ENCODE measurements at regions not wholly inside any gene's neighbourhood (a gene's known extent, or its start where the extent isn't known, plus 50 kb on each side); places are given as distances from the start of the nearest gene placed in this dataset.

DNA sequence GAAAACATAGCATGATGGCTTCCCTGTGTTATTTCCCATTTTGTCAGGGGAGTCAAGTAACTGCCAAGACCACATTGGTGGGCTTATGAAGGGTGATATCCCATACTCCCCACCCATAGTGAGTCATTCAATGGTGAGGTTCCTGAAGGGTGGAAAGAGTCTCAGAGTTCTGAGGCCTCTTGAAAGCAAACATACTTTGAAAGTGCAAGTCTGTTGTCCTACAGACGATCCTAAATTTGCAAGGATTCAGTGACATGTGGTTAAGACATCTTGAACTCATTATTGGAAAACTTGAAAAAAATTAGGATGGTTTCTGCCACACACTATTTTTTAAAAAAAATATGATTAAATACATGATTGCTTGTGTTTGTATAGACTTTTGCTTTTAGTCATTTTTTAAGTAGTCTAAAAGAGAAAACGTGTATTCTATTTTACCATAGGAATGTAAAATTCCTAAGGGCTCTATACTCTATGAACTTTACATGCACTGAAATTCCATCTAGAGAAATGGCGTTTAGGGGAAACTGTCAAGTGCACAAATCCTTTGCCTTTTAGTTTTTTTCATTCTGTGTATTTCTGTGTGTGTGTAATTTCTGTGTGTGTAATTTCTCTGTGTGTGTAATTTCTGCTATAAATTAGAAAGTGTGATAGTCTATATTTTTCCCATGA, 225.5 kb upstream of the ADAMTS5 start:
- TF ChIP-seq EZH2 (IDR thresholded peaks at IDR 0.05): no peak
- TF ChIP-seq, protein P1, sequence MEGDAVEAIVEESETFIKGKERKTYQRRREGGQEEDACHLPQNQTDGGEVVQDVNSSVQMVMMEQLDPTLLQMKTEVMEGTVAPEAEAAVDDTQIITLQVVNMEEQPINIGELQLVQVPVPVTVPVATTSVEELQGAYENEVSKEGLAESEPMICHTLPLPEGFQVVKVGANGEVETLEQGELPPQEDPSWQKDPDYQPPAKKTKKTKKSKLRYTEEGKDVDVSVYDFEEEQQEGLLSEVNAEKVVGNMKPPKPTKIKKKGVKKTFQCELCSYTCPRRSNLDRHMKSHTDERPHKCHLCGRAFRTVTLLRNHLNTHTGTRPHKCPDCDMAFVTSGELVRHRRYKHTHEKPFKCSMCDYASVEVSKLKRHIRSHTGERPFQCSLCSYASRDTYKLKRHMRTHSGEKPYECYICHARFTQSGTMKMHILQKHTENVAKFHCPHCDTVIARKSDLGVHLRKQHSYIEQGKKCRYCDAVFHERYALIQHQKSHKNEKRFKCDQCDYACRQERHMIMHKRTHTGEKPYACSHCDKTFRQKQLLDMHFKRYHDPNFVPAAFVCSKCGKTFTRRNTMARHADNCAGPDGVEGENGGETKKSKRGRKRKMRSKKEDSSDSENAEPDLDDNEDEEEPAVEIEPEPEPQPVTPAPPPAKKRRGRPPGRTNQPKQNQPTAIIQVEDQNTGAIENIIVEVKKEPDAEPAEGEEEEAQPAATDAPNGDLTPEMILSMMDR (IDR thresholded peaks at IDR 0.05): no peak
- no peak for TF ChIP-seq EZH2phosphoT487 (IDR thresholded peaks at IDR 0.05)
- no peaks in the 10 kb centered on the region for H3K27me3 ChIP-seq
- Mint-ChIP-seq H3K4me3 (no peak overlapping the region), H3K27ac (no peak overlapping the region), H3K9me3 (peaks cover 2% of the 10 kb centered on the region), H3K36me3 (no peaks in the 10 kb centered on the region), H3K4me1 (no peaks in the 10 kb centered on the region), H3K27me3 (ENCODE audit: insufficient read depth, low read depth) (no peaks in the 10 kb centered on the region)
- no peak overlapping the region for H3K9ac ChIP-seq
- H3K9me3 ChIP-seq (ENCODE audit: low read depth): no peaks in the 10 kb centered on the region
- H4K20me1 ChIP-seq (ENCODE audit: low read depth): no peaks in the 10 kb centered on the region
- no peaks in the 10 kb centered on the region for H3K4me1 ChIP-seq
- no peak overlapping the region for H2AFZ ChIP-seq (replicated peaks)
- H3K4me3 ChIP-seq: no peak overlapping the region
- no peaks in the 10 kb centered on the region for H3K36me3 ChIP-seq
- no peaks in the 10 kb centered on the region for H3F3A ChIP-seq (ENCODE audit: low read depth)
- no peak overlapping the region for H3K4me2 ChIP-seq
- DNase-seq (ENCODE audit: low spot score): no peak
- H3K79me2 ChIP-seq (ENCODE audit: low read depth): no peaks in the 10 kb centered on the region
- H3K27ac ChIP-seq: no peak overlapping the region

DNA sequence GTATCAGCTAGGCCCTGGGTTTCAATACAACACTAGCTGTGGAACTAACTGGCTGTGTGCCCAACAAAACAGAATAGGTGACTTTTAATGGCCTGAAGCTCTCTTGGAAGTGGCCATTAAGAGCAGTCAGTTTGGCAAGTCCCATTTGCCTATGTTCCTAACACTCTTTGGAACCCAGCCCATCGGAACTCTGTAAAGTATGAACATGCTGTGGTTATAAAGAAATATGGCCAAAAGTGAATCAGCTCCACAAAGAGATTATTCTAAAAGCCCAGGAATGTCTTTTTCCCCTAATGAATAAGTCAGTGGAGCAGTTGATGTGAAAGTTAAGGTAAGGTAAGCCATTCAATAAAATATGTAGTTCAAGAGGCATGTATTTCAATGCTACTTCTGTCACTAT, 223.7 kb upstream of the ADAMTS5 start:
- Mint-ChIP-seq H3K4me1 (no peaks in the 10 kb centered on the region), H3K36me3 (no peaks in the 10 kb centered on the region), H3K9me3 (peaks cover 2% of the 10 kb centered on the region), H3K27ac (no peak overlapping the region), H3K27me3 (ENCODE audit: insufficient read depth, low read depth) (no peaks in the 10 kb centered on the region), H3K4me3 (no peak overlapping the region)
- Histone ChIP-seq H3F3A (ENCODE audit: low read depth) (no peaks in the 10 kb centered on the region), H3K27me3 (no peaks in the 10 kb centered on the region), H3K4me1 (no peaks in the 10 kb centered on the region), H4K20me1 (ENCODE audit: low read depth) (no peaks in the 10 kb centered on the region), H3K9me3 (ENCODE audit: low read depth) (no peaks in the 10 kb centered on the region), H3K36me3 (no peaks in the 10 kb centered on the region), H3K4me3 (no peak overlapping the region), H3K27ac (no peak overlapping the region), H3K79me2 (ENCODE audit: low read depth) (no peaks in the 10 kb centered on the region), H2AFZ (replicated peaks) (no peak overlapping the region), H3K4me2 (no peak overlapping the region), H3K9ac (no peak overlapping the region)
- DNase-seq (ENCODE audit: low spot score): no peak
- TF ChIP-seq, protein P1 (IDR thresholded peaks at IDR 0.05): no peak
- TF ChIP-seq EZH2 (IDR thresholded peaks at IDR 0.05) (no peak), EZH2phosphoT487 (IDR thresholded peaks at IDR 0.05) (no peak)

DNA sequence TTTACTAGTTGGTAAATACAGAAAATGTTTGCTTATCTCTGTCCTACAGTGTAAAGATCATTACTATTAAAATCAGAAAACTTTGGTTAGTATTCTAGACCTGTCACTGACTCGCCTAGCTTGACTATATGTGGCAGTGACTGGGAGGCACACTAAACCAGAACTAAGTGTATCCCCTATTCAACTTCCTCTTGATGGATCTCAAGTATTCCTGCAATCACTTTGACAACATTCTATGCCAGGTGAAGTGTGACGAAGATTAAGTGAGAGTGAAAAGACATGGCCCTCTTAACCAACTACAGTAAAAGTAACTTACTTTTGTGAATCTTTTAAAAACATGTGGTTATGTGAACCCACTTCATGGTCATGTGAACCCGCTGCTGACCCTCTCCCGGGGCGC, 223.0 kb upstream of the ADAMTS5 start:
- H3K4me3 ChIP-seq: no peak overlapping the region
- no peaks in the 10 kb centered on the region for H3K36me3 Mint-ChIP-seq
- no peaks in the 10 kb centered on the region for H3K4me1 ChIP-seq
- TF ChIP-seq EZH2phosphoT487 (IDR thresholded peaks at IDR 0.05) (no peak), EZH2 (IDR thresholded peaks at IDR 0.05) (no peak)
- TF ChIP-seq, protein P1 (IDR thresholded peaks at IDR 0.05): no peak
- peaks cover 2% of the 10 kb centered on the region for H3K9me3 Mint-ChIP-seq
- H3K79me2 ChIP-seq (ENCODE audit: low read depth): no peaks in the 10 kb centered on the region
- no peaks in the 10 kb centered on the region for H3K4me1 Mint-ChIP-seq
- H3K27ac Mint-ChIP-seq: no peak overlapping the region
- no peak overlapping the region for H3K4me3 Mint-ChIP-seq
- H3K36me3 ChIP-seq: no peaks in the 10 kb centered on the region
- H3K27me3 ChIP-seq: no peaks in the 10 kb centered on the region
- no peaks in the 10 kb centered on the region for H3K27me3 Mint-ChIP-seq (ENCODE audit: insufficient read depth, low read depth)
- H3K9ac ChIP-seq: no peak overlapping the region
- H4K20me1 ChIP-seq (ENCODE audit: low read depth): no peaks in the 10 kb centered on the region
- no peaks in the 10 kb centered on the region for H3K9me3 ChIP-seq (ENCODE audit: low read depth)
- DNase-seq (ENCODE audit: low spot score): no peak
- H2AFZ ChIP-seq (replicated peaks): no peak overlapping the region
- H3K4me2 ChIP-seq: no peak overlapping the region
- no peaks in the 10 kb centered on the region for H3F3A ChIP-seq (ENCODE audit: low read depth)
- H3K27ac ChIP-seq: no peak overlapping the region
